BLaER1 treated with 17β-estradiol and CSF1 and Interleukin-3, amounts not matched to agents 10 nM and 100 nM (cell line): ENCODE measurements at regions not wholly inside any gene's neighbourhood (a gene's known extent, or its start where the extent isn't known, plus 50 kb on each side); places are given as distances from the start of the nearest gene placed in this dataset.

Experiments used
- H3K27ac ChIP-seq, 11 experiments: shearing (Covaris generic); formaldehyde crosslinking; 2 replicates each; pipeline ENCODE4 v1.8.1; 2022
- H3K27me3 ChIP-seq, 11 experiments: shearing (Covaris generic); formaldehyde crosslinking; 2 replicates each; pipeline ENCODE4 v1.8.1; 2022
- H3K36me3 ChIP-seq, 11 experiments: shearing (Covaris generic); formaldehyde crosslinking; 2 replicates each; pipeline ENCODE4 v1.8.1; 2022
- H3K4me1 ChIP-seq, 10 experiments: shearing (Covaris generic); formaldehyde crosslinking; 2 replicates each; pipeline ENCODE4 v1.8.1; 2022
- H3K4me2 ChIP-seq, 11 experiments: shearing (Covaris generic); formaldehyde crosslinking; 2 replicates each; pipeline ENCODE4 v1.8.1; 2022
- H3K4me3 ChIP-seq, 10 experiments: shearing (Covaris generic); formaldehyde crosslinking; 2 replicates each; pipeline ENCODE4 v1.8.1; 2022
- H3K9ac ChIP-seq, 11 experiments: shearing (Covaris generic); formaldehyde crosslinking; 2 replicates each; pipeline ENCODE4 v1.8.1; 2022
- H3K9me3 ChIP-seq, 11 experiments: shearing (Covaris generic); formaldehyde crosslinking; replicated peaks in 1 of 11; 2 replicates each; pipeline ENCODE4 v1.8.1; 2022
- H4K20me1 ChIP-seq, 11 experiments: shearing (Covaris generic); formaldehyde crosslinking; 2 replicates each; pipeline ENCODE4 v1.8.1; 2022
- Cebpa-rat ChIP-seq, 11 experiments: shearing (Covaris generic); IDR thresholded peaks; 2 replicates each; pipeline ENCODE4 v1.8.1; 2022

DNA sequence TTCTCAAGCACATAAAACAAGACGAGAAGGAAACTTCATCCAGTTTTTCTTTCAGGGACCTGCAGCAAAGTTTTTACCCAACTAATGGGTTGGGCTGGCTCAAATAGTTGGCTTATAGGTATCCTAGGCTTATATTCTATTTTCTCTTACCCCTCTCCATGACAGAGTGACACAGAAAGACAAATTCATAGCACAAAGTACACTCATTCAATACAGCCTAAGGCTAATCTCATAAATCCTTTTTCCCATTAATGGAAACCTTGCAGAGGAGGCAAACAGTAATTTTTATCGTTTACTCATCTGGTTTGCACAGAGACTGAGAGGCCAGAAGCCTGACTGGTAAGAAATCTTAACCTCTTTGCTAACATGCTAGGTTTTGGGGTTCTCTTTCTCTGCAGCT lies 1589.9 kb downstream of the SLITRK1 start:
- Histone ChIP-seq H3K36me3 (no peaks in the 10 kb centered on the region), H4K20me1 (no peaks in the 10 kb centered on the region), H3K27ac (no peak overlapping the region), H3K9ac (no peak overlapping the region), H3K4me3 (no peak overlapping the region), H3K4me1 (no peaks in the 10 kb centered on the region), H3K4me2 (no peak overlapping the region), H3K9me3 (no peaks in the 10 kb centered on the region), H3K27me3 (no peaks in the 10 kb centered on the region)
- TF ChIP-seq Cebpa-rat (IDR thresholded peaks at IDR 0.05), result no peak

DNA sequence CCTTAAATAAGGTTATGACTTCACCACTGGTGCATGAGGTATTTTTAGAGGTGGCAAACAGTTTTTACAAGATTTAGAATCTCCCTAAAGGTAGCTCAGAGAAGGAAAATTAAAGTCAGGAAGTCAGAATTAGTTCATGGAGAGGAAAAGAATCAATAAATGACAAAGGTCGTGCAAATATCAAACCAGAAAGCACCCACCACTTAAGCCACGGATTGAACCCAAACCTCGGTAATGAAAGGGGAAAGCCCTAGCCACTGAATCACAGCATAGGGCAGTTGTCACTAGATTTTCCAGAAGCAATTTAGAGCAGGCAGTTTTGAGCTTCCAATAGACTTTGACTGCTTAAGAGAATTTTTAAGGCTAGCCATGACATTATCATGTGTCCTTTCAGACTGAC lies 1590.4 kb downstream of the SLITRK1 start:
- Histone ChIP-seq H3K4me3 (no peak overlapping the region), H3K36me3 (no peaks in the 10 kb centered on the region), H3K27ac (no peak overlapping the region), H3K9me3 (no peaks in the 10 kb centered on the region), H3K27me3 (no peaks in the 10 kb centered on the region), H4K20me1 (no peaks in the 10 kb centered on the region), H3K9ac (no peak overlapping the region), H3K4me1 (no peaks in the 10 kb centered on the region), H3K4me2 (no peak overlapping the region)
- TF ChIP-seq Cebpa-rat (IDR thresholded peaks at IDR 0.05), result no peak

DNA sequence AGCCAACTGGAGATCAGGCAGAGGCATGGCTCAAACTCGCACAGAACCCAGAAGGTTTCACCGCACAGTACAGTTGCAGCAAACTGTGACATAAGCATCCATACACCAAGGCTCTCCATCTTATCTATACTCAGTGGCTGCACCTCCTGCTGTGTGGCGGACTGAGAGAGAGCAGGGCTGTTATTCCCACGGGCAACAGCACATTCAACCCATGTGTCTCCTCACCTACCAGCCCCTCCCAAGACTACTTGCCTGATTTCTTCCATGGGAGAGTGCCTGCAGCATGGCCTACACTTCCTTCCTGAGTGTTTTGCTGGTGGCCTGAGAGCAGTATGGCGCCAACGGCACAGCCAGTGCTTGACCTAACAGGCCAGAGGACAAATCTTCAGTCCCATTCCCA lies 1606.6 kb downstream of the SLITRK1 start:
- H4K20me1 ChIP-seq, result no peaks in the 10 kb centered on the region
- H3K4me3 ChIP-seq, result no peak overlapping the region
- H3K9ac ChIP-seq, result no peak overlapping the region

DNA sequence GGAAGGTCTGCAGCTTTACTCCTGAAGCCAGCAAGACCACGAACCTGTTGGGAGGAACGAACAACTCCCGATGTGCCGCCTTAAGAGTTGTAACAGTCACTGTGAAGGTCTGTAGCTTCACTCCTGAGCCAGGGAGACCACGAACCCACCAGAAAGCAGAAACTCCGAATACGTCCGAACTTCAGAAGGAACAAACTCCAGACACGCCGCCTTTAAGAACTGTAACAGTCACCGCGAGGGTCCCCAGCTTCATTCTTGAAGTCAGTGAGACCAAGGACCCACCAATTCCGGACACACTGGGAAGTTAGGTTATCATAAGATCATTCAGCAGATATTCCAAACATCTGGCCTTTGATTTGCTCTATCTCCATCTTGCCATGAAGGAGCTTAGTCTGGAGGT lies 1623.0 kb downstream of the SLITRK1 start:
- Histone ChIP-seq H4K20me1 (no peaks in the 10 kb centered on the region), H3K4me3 (no peak overlapping the region), H3K4me1 (no peaks in the 10 kb centered on the region), H3K4me2 (no peak overlapping the region), H3K36me3 (no peaks in the 10 kb centered on the region), H3K9me3 (peaks cover 12 to 21% (median 20%) of the 10 kb centered on the region in 11 experiments), H3K27ac (no peak overlapping the region), H3K27me3 (no peaks in the 10 kb centered on the region), H3K9ac (no peak overlapping the region)
- TF ChIP-seq Cebpa-rat (IDR thresholded peaks at IDR 0.05), result no peak

More for the DNA sequence above, 1606.6 kb downstream of the SLITRK1 start:
- Histone ChIP-seq H3K27me3 (no peaks in the 10 kb centered on the region), H3K4me2 (no peak overlapping the region), H3K4me1 (no peaks in the 10 kb centered on the region), H3K27ac (no peak overlapping the region), H3K36me3 (no peaks in the 10 kb centered on the region), H3K9me3 (no peaks in the 10 kb centered on the region)
- no peak for TF ChIP-seq Cebpa-rat (IDR thresholded peaks at IDR 0.05)

DNA sequence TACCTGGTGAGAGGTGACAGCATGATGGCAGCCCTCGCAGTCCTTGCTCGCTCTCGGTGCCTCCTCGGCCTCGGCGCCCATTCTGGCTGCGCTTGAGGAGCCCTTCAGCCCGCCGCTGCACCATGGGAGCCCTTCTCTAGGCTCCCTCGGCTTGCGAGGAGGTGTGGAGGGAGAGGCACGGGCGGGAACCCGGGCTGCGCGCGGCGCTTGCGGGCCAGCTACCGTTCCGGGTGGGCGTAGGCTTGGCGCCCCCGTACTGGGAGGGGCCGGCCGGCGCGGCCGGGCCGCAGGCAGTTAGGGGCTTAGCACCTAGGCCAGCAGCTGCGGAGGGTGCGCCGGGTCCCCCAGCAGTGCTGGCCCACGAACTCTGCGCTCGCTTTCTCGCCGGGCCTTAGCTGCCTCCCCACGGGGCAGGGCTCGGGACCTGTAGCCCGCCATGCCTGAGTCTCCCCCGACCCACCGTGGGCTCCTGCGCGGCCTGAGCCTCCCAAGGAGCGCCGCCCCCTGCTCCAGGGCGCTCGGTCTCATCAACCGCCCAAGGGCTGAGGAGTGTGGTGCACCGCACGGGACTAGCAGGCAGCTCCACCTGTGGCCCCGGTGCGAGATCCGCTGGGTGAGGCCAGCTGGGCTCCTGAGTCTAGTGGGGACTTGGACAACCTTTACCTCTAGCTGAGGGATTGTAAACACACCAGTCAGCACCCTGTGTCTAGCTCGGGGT lies 1624.3 kb downstream of the SLITRK1 start:
- no peaks in the 10 kb centered on the region for H4K20me1 ChIP-seq
- no peak overlapping the region for H3K4me3 ChIP-seq
- H3K27ac ChIP-seq, result no peak overlapping the region
- no peak overlapping the region for H3K9ac ChIP-seq
- no peak overlapping the region for H3K4me2 ChIP-seq
- no peaks in the 10 kb centered on the region for H3K4me1 ChIP-seq
- H3K36me3 ChIP-seq, result no peaks in the 10 kb centered on the region
- TF ChIP-seq Cebpa-rat (IDR thresholded peaks at IDR 0.05), result no peak
- H3K27me3 ChIP-seq, result no peaks in the 10 kb centered on the region
- peaks cover 12 to 21% (median 20%) of the 10 kb centered on the region in 11 experiments for H3K9me3 ChIP-seq

DNA sequence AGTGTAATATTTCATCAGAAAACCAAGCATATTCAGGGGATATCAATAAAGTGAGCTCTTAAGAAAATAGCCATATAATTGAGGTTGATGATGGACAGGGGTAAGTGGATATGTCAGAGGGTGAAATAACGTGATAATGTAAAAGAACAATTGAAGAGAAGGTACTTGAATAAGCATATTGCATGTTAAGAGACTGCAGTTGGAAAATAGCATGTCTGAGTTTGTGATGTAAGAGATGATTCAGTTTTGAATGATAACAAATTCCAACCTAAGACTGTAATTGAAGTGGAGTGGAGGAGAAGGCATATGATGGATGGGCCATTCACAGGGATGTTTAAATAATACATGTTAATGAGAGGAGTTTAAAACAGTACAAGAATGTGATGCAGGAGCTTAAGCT lies 1633.5 kb downstream of the SLITRK1 start:
- no peaks in the 10 kb centered on the region for H3K4me1 ChIP-seq
- H3K4me3 ChIP-seq, result no peak overlapping the region
- H3K27ac ChIP-seq, result no peak overlapping the region
- no peaks in the 10 kb centered on the region for H3K36me3 ChIP-seq
- H3K4me2 ChIP-seq, result no peak overlapping the region
- no peaks in the 10 kb centered on the region for H4K20me1 ChIP-seq
- H3K27me3 ChIP-seq, result no peaks in the 10 kb centered on the region
- TF ChIP-seq Cebpa-rat (IDR thresholded peaks at IDR 0.05), result no peak
- H3K9me3 ChIP-seq, result no peaks in the 10 kb centered on the region
- H3K9ac ChIP-seq, result no peak overlapping the region

- Histone ChIP-seq H3K9ac (no peak overlapping the region), H3K27me3 (no peaks in the 10 kb centered on the region), H3K27ac (no peak overlapping the region), H3K4me2 (no peak overlapping the region), H3K9me3 (no peaks in the 10 kb centered on the region), H4K20me1 (no peaks in the 10 kb centered on the region), H3K4me3 (no peak overlapping the region), H3K4me1 (no peaks in the 10 kb centered on the region), H3K36me3 (no peaks in the 10 kb centered on the region)
- no peak for TF ChIP-seq Cebpa-rat (IDR thresholded peaks at IDR 0.05)
Observed at GRCh38 chr13:82245860-82246259, 1636.4 kb downstream of the SLITRK1 start.

GRCh38 chr13:82224806-82225205 lies 1657.5 kb downstream of the SLITRK1 start:
- Histone ChIP-seq H3K4me2 (no peak overlapping the region), H3K36me3 (no peaks in the 10 kb centered on the region), H3K27me3 (no peaks in the 10 kb centered on the region), H4K20me1 (no peaks in the 10 kb centered on the region), H3K27ac (no peak overlapping the region), H3K4me1 (no peaks in the 10 kb centered on the region), H3K4me3 (no peak overlapping the region), H3K9me3 (no peaks in the 10 kb centered on the region), H3K9ac (no peak overlapping the region)
- no peak for TF ChIP-seq Cebpa-rat (IDR thresholded peaks at IDR 0.05)

DNA sequence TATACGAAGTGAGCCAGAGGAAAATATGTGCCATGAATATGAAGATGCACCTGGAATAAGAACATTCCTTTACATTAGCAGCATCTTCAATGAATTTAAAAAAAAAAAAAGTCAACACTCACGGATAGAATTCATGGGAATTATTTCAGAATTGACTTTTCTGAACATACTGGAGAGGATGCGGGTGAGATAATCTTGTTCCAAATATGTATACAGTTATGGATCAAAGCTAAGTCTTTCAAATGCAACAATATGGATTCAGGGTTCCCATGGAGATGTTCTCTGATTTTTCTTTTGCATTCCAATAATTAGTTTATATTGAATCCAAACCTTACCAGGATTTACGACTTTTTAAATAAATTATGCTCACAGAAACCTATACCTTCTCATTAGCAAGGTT lies 1660.7 kb downstream of the SLITRK1 start:
- H3K27me3 ChIP-seq, result no peaks in the 10 kb centered on the region
- no peak overlapping the region for H3K4me3 ChIP-seq
- no peaks in the 10 kb centered on the region for H3K4me1 ChIP-seq
- H3K9me3 ChIP-seq, result no peaks in the 10 kb centered on the region
- no peak overlapping the region for H3K4me2 ChIP-seq
- H3K9ac ChIP-seq, result no peak overlapping the region
- no peaks in the 10 kb centered on the region for H4K20me1 ChIP-seq
- TF ChIP-seq Cebpa-rat (IDR thresholded peaks at IDR 0.05), result no peak
- H3K27ac ChIP-seq, result no peak overlapping the region
- H3K36me3 ChIP-seq, result no peaks in the 10 kb centered on the region

- H3K9ac ChIP-seq, result no peak overlapping the region
- H3K36me3 ChIP-seq, result no peaks in the 10 kb centered on the region
- H4K20me1 ChIP-seq, result no peaks in the 10 kb centered on the region
- H3K4me3 ChIP-seq, result no peak overlapping the region
- no peaks in the 10 kb centered on the region for H3K27me3 ChIP-seq
- TF ChIP-seq Cebpa-rat (IDR thresholded peaks at IDR 0.05), result no peak
- H3K27ac ChIP-seq, result no peak overlapping the region
- peaks cover 0 to 6% (median 1%) of the 10 kb centered on the region in 11 experiments; a peak in 7 of 22 replicates for H3K9me3 ChIP-seq
- no peak overlapping the region for H3K4me2 ChIP-seq
- H3K4me1 ChIP-seq, result no peaks in the 10 kb centered on the region
Observed at GRCh38 chr13:82220641-82221040, 1661.6 kb downstream of the SLITRK1 start.
